OCI-LY3 (cell line): ENCODE measurements at regions not wholly inside any gene's neighbourhood (a gene's known extent, or its start where the extent isn't known, plus 50 kb on each side); places are given as distances from the start of the nearest gene placed in this dataset.

Source experiments
- H2AFZ ChIP-seq: fragments of 200-600, 300-600 bp; shearing (Covaris generic); 2 replicates; pipeline ENCODE4 v1.6.0; 2014; ENCODE audit warnings: antibody characterized with exemption, low read depth, low read length
- H3K27ac ChIP-seq: fragments of 200-600, 300-600 bp; sonication (generic); 2 replicates; pipeline ENCODE4 v1.5.1; 2014; ENCODE audit warnings: mild to moderate bottlenecking, low read length, moderate library complexity, mixed read lengths
- H3K27me3 ChIP-seq: fragments of 200-600, 300-600 bp; sonication (generic); 2 replicates; pipeline ENCODE4 v1.6.1; 2014; ENCODE audit warnings: low read depth, low read length, mixed read lengths
- H3K36me3 ChIP-seq: fragments of 200-600, 300-600 bp; sonication (generic); replicated peaks from 2 replicates; pipeline ENCODE3; 2014; ENCODE audit warnings: low read depth, low read length, mixed read lengths
- H3K4me1 ChIP-seq: fragments of 300-600, 200-600 bp; sonication (generic); 2 replicates; pipeline ENCODE4 v1.6.1; 2014; ENCODE audit warnings: low read length, mixed read lengths
- H3K4me2 ChIP-seq: fragments of 200-600, 300-600 bp; sonication (generic); 2 replicates; pipeline ENCODE4 v1.6.1; 2014; ENCODE audit warnings: low read length, mixed read lengths
- H3K4me3 ChIP-seq: fragments of 300-600, 200-600 bp; sonication (generic); 2 replicates; pipeline ENCODE4 v1.5.1; 2014; ENCODE audit warnings: antibody characterized with exemption, mild to moderate bottlenecking, low read length, moderate library complexity
- H3K79me2 ChIP-seq: fragments of 300-600, 200-600 bp; shearing (Covaris generic); 2 replicates; pipeline ENCODE4 v1.6.1; 2014; ENCODE audit warnings: mild to moderate bottlenecking, low read length, mixed read lengths
- H3K9ac ChIP-seq: fragments of 300-600, 200-600 bp; shearing (Covaris generic); 2 replicates; pipeline ENCODE4 v1.6.0; 2014; ENCODE audit warnings: mild to moderate bottlenecking, low read length, moderate library complexity
- H3K9me3 ChIP-seq: fragments of 200-600, 300-600 bp; shearing (Covaris generic); 2 replicates; pipeline ENCODE4 v1.6.1; 2014; ENCODE audit warnings: low read length, mixed read lengths; ENCODE audit not compliant: insufficient read depth
- H4K20me1 ChIP-seq: fragments of 200-600, 300-600 bp; sonication (generic); 2 replicates; pipeline ENCODE4 v1.6.1; 2016; ENCODE audit warnings: low read length, mixed read lengths; ENCODE audit not compliant: insufficient read depth
- CTCF ChIP-seq: fragments of 200-600, 300-600 bp; sonication (generic); IDR thresholded peaks from 2 replicates; pipeline ENCODE4 v1.5.1; 2014; ENCODE audit warnings: antibody characterized with exemption, low read length, low read depth
- EZH2phosphoT487 ChIP-seq: fragments of 200-600 bp; shearing (Covaris generic); IDR thresholded peaks from 2 replicates; pipeline ENCODE4 v1.6.1; 2018; ENCODE audit warnings: antibody characterized with exemption, mixed run types, low read depth

GRCh38 chr5:74430631-74431289, 209.8 kb downstream of the ENC1 start:
- Histone ChIP-seq H3K9ac (no peak overlapping the region), H3K27ac (no peak overlapping the region), H3K4me1 (no peaks in the 10 kb centered on the region)

GRCh38 chr5:74429495-74429894, 211.0 kb downstream of the ENC1 start:
- H4K20me1 ChIP-seq = no peaks in the 10 kb centered on the region

More at GRCh38 chr5:74430631-74431289, 209.8 kb downstream of the ENC1 start:
- H3K4me2 ChIP-seq = no peak overlapping the region
- H3K4me3 ChIP-seq = no peak overlapping the region
- H3K9me3 ChIP-seq = no peaks in the 10 kb centered on the region
- H4K20me1 ChIP-seq = no peaks in the 10 kb centered on the region
- H3K79me2 ChIP-seq = no peaks in the 10 kb centered on the region
- no peak for TF ChIP-seq CTCF
- no peak for TF ChIP-seq EZH2phosphoT487
- no peak overlapping the region for H2AFZ ChIP-seq
- no peaks in the 10 kb centered on the region for H3K36me3 ChIP-seq
- H3K27me3 ChIP-seq = no peaks in the 10 kb centered on the region

GRCh38 chr5:74428876-74429275, 211.7 kb downstream of the ENC1 start:
- Histone ChIP-seq H3K4me1 (no peaks in the 10 kb centered on the region), H3K9ac (no peak overlapping the region), H3K79me2 (no peaks in the 10 kb centered on the region), H3K36me3 (no peaks in the 10 kb centered on the region), H2AFZ (no peak overlapping the region), H3K9me3 (no peaks in the 10 kb centered on the region), H3K4me3 (no peak overlapping the region), H3K27me3 (no peaks in the 10 kb centered on the region), H3K4me2 (no peak overlapping the region), H4K20me1 (no peaks in the 10 kb centered on the region), H3K27ac (no peak overlapping the region)
- TF ChIP-seq EZH2phosphoT487 = no peak
- TF ChIP-seq CTCF = no peak

More at GRCh38 chr5:74429495-74429894, 211.0 kb downstream of the ENC1 start:
- Histone ChIP-seq H3K4me1 (no peaks in the 10 kb centered on the region), H3K4me2 (no peak overlapping the region), H3K79me2 (no peaks in the 10 kb centered on the region), H3K27ac (no peak overlapping the region), H3K9ac (no peak overlapping the region), H3K4me3 (no peak overlapping the region), H3K27me3 (no peaks in the 10 kb centered on the region), H3K36me3 (no peaks in the 10 kb centered on the region), H3K9me3 (no peaks in the 10 kb centered on the region), H2AFZ (no peak overlapping the region)
- no peak for TF ChIP-seq EZH2phosphoT487
- no peak for TF ChIP-seq CTCF

GRCh38 chr5:74428275-74428674, 212.3 kb downstream of the ENC1 start:
- TF ChIP-seq CTCF = no peak
- no peak for TF ChIP-seq EZH2phosphoT487
- H2AFZ ChIP-seq = no peak overlapping the region
- H3K9ac ChIP-seq = no peak overlapping the region
- no peak overlapping the region for H3K27ac ChIP-seq
- no peaks in the 10 kb centered on the region for H3K9me3 ChIP-seq
- H3K27me3 ChIP-seq = no peaks in the 10 kb centered on the region
- no peaks in the 10 kb centered on the region for H4K20me1 ChIP-seq
- H3K36me3 ChIP-seq = no peaks in the 10 kb centered on the region
- no peaks in the 10 kb centered on the region for H3K79me2 ChIP-seq
- no peaks in the 10 kb centered on the region for H3K4me1 ChIP-seq
- no peak overlapping the region for H3K4me3 ChIP-seq
- H3K4me2 ChIP-seq = no peak overlapping the region
